Right lung (tissue), 2 donors: ENCODE measurements at regions not wholly inside any gene's neighbourhood (a gene's known extent, or its start where the extent isn't known, plus 50 kb on each side); places are given as distances from the start of the nearest gene placed in this dataset.

Experiments used
- DNase-seq, 2 donors: peaks; one replicate each; pipeline ENCODE4 v3.0.0-alpha.2; 2013

DNA sequence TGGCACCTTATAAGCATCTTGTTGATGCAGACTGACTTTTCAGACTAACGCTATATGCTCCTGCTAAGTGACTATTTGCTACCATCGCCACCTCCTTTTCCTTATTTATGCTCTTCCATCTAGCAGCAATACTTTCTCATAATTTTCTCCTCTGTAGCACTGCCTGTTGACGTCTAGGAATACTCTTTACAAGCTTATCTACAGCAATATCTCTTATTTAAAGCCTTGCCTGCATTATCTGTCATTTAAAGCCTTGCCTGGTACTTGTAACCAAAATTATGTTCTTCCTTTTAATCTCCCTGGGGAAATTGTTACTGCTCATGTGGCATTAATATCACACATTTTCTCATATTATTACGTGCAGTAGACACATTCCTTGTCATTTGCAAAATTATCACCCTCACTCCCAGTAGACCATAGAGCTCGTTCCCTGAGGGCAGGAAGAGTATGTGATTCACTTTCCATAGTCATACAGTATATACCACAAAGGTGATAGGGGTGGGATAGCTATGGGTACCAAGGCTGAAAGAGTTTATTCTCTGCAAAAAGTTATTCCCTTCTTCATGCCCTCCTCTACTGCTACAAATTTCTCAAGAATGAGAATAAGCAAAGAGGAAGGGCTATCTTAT is 359.7 kb upstream of the PCDH15 start:
- DNase-seq: no peak

DNA sequence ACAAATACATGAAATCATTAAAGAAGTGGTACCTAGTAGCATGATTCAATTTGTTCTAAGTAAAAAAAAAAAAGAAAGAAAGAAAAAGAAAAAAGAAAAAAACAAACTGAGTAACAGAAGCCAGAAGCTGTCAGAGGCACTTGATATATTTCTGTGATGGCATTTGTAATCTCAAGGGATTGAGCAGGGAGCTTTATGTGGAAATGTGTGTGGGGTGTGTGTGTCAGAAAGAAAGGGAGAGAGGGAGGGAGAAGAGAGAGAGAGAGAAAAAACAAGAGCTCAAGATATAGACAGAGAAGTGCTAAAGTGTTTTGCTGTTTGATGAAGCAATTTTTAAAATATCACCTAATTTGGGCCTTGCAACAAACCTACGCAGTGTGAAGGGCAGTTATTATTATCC is 357.6 kb upstream of the PCDH15 start:
- no peak for DNase-seq

DNA sequence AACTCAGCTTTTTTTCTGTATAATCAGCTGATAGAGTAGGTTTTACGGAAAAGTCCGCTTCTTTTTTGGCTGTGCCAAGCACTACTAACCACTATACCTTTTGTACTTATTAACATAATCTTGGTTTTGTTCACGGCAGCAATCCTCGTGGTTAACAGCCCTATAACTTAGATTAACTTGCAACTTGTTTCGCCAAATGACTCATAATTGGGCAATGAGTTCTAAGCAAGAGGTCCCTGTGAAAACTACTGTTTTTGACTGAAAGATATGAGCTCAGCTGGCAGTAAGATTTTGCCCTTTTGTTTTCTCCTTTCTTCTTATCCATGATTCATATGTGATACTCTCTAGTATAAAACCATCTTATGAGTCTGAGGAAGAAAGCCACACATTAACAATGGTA is 345.0 kb upstream of the PCDH15 start:
- no peak for DNase-seq

DNA sequence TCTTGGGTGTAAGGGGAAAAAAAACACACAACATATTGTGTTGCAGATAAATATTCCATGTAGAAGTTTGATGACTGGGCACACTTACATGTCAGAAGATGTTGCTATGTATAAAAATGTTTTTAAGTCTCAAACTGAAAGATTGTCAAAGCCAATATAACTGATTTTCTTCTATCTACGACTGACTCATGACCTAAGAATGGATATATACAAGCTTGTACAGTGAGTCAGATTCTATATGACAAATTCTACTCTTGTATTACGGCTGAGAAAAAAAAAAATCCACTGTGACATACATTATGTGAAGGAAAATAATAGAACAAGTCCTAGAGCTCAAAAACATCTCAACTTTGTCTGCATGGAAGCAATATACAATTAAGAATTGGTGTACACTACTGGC is 343.0 kb upstream of the PCDH15 start:
- no peak for DNase-seq

DNA sequence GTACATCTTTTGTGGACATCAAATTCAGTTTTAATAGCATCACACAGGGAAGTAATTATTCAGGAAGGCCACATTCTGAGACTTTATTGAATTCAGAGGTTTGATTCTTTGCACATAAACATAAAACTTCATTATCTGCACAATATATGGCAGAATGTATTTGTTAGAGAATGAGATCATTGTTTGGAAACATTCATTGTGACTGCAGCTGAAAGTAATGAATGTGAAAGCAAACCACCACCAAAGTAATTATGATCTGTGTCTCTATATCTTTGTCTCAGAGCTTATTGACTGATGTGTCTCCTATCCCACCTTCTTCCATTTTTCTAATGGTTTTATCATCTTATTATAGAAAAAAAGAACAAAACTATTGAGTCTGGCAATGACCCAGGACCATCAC is 340.9 kb upstream of the PCDH15 start:
- no peak for DNase-seq

DNA sequence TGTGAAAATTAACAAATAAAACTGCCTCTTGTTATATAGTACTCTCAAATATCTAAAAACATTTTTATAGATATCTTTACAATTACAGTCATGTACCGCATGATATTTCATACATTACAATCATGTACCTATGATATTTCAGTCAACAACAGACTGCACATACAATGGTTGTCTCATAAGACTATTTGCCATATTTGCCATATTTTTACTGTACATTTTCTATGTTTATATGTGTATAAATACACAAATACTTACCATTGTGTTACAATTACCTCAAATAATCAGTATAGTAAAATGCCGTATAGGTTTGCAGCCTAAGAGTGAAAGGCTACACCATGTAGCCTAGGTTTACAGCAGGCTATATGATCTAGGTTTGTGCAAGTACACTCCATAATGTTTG is 336.0 kb upstream of the PCDH15 start:
- no peak for DNase-seq

DNA sequence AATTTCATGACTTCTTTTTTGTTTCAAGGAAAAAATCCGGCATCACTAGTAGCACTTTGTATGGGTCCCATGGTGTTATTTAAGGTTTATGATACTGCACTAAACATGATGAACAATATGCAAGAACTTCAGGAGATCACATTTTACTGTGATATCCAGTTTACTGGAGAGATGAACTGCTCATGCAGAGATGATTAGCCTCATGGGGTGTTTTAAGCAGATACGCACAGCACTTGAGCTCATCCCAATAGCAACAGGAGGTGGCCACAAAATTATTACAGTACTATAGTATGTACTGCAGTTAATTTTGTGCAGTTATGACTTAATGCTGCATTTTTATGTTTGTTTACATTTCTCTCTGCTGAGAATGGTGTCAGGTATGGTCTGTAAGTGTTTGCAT is 303.7 kb upstream of the PCDH15 start:
- no peak for DNase-seq

DNA sequence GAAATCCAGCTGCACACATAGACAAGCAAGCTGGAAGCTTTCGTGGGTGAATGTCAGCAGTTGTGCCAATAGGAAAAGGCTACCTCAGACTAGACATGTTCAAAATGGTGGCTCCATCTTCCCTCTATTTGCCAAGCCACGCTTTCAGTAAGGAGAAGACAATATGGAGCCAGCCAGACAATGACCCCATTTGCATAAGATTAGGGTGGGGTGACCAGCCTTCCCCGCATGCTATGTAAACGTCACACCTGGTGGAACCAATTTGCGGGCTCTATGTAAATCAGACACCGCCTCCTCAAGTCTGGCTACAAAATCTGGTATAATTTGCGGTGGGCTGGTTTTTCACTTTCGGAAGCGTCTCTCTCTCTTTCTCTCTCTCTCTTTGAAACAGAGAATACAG is 297.4 kb upstream of the PCDH15 start:
- no peak for DNase-seq

DNA sequence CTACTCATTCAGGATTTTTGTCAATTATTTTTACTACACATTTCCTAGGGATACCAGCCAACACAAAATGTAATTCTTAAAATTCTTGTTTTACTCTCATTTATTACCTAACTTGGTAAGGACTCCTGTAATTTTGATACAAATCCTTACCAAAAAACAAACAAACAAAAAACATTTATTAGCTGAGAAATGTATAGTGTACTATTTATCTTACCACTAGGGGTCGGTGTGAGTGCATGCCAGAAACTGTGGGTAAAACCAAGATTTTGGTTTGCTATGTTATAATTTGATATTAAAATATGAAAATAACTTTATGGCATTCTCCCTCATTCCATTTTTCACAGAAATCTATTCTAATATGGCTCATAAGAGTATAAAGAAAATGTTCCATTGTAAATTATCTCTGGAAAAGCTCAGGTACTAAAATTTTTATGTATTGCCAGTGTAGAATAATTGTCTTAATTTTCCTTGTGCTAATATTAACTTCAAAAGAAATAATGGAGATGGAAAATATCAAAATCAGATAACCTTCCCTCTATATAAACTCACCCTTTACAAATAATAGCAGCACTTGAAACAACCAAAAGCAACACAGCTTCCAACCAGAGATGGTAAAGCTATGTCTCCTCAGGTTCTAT is 290.8 kb upstream of the PCDH15 start:
- no peak for DNase-seq

DNA sequence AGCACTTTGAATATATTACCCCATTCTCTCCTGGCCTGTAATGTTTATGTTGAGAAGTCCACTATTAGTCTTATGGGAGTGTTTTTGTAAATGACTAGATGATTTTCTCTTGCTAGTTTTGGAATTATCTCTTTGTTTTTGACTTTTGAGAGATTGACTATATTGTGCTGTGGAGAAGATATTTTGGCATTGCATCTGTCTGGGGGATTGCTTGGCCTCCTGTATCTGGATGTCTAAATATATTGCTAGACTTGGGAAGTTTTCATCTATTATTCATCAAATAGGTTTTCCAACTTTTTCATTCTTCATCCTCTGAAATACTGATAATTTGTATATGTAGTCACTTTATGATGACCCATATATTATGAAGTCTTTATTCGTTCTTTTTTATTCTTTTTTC is 277.1 kb upstream of the PCDH15 start:
- DNase-seq: no peak

DNA sequence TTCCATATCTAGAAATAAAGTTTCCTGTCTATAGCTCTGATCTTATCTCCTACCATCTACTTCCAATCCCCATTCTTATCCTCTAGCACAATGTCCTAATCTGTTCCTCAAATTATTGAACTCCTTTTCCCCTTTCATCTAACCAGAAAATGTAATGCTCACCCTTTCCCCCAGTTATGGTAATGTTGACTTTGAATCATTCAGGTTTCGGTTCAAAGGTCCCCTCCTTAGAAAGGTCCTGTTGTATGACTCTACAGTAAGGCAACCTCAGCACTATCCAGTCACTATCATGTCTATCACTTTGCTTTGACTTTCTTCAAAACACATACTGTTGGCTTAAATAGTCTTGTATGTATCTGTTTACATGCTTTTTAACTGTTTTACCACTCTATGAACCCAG is 264.2 kb upstream of the PCDH15 start:
- no peak for DNase-seq

DNA sequence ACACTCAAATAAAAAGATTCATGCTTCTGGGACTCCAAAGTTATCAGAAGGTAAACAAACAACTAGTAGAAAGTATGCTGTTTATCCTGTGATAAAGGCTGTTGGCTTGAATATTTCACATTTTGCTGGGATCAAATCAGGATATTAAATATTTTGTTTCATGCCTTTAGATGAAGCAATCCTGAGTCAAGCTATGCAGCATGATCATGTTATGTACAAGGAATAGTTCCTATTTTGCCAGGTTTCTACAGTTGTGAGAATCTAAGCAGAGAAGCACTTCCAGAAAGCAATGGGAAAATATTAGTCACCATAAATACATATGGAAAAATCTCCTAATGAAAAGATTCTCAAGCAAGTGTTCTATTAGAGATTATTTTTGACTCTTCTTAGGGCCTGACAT is 262.8 kb upstream of the PCDH15 start:
- peak in 1 of 2 donors; percentile 2 for DNase-seq

DNA sequence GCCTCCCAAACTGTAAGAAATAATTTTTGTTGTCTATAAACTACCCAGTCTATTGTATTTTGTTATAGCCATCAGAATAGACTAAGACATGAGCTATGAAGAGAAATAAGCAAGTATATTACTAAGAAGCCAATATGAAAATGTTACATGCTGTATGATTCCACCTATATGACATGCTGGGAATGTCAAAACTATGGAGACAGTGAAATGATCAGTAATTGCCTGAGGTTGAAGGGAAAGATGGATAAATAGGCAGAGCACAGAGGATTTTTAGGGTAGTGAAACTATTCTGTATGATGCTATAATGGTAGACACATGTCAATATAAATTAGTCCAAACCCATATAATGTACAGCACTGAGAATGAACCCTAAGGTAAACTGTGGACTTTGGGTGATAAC is 261.3 kb upstream of the PCDH15 start:
- DNase-seq: no peak

DNA sequence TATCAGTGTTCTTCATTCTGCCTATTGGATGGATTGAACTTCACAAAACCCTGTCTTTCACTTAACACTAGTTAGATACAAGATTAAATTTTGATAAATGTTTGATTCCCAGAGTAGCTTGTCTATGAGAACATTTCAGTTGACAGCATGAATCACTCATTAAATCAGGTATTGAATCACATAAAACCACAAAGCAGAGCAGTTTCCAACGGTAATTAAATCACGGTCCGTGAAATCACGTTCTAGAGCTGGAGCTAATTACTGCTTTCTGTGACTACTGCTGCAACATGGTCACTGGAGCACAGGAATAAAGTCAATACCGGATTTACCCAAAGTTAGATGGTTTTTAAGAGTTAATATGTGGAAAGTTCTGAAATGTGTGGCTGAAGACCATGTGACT is 257.8 kb upstream of the PCDH15 start:
- no peak for DNase-seq

DNA sequence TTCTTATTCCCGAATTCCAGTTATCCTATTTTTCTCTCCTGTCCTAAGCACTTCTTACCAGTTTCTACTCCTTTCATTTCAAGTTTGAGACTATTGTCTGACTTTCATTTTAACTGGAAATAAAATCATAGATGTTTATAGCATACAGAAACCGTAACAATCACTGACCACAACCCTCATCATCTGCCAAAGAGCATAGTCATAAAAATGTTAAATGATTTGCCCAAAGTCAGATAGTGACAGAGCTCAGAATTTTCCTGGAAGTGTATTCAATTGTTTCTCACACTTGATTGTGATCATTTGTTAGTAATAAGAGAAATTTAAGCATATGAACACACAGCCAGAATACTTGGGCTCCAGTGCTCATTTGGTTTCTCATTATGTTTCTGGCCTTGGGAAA is 250.5 kb upstream of the PCDH15 start:
- DNase-seq: no peak

DNA sequence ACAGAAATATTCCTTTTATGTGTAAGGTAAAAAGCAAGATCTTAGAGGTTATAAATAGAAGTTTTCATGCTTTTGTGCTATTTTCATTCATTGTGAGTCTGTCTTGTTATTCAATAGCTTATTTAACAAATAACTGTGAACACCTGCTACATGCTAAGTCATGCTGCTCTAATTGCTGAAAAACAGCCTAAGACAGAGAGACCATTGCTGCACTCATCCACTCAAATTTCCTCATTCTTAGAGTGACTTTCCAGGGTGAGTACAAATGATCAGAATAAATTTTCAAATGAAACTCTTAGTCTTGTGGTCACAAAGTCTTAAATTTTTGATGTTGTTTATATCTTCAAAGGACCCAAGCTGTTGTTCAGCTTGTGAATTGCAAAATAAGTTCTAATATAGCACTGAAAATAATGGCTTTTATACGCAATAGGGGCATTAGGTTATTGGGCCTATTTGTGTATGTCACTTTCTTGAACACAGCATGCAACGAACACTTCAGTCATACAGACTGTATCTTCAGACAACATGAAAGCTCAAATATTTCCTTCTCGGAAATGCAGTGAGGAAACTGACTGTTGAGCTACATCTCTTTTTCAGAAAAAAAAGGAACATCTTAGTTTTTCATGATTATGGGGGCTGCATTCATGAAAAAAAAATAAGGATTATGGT is 247.9 kb upstream of the PCDH15 start:
- no peak for DNase-seq

DNA sequence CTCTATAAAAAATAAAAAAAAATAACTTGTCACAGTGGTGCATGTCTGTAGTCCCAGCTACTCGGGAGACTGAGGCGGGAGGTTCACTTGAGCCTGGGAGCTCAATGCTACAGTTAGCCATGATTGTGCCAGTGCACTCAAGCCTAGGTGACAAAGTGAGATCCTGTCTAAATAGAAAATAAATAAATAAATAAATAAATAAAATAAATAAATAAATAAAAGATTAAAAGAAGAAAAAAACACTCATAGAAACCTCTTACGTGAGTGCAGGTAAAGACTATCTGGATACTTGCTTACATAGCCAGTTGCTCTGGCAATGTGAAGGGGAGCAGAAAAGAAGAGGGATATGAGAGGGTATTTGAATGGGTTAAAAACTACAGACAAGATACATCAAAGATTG is 242.5 kb upstream of the PCDH15 start:
- DNase-seq: no peak

DNA sequence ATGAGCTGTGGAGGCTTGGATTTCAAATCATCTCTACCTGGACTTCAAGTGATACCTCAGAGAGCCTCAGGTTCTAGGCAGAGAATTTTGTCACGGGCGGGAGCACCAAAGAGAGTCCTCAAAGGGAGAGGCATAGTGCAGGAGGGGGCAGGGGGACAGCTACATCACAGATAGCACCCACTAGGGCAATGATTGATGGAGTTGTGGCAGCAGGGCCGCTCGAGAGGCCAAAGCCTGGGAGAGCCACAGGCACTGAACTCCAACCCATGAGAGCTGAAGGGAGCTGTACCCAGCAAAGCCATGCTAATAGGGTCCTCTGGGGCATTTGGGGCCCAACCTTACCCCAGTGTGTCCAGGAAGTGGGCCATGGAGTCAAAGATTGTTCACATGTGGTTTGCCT is 232.0 kb upstream of the PCDH15 start:
- DNase-seq: no peak

DNA sequence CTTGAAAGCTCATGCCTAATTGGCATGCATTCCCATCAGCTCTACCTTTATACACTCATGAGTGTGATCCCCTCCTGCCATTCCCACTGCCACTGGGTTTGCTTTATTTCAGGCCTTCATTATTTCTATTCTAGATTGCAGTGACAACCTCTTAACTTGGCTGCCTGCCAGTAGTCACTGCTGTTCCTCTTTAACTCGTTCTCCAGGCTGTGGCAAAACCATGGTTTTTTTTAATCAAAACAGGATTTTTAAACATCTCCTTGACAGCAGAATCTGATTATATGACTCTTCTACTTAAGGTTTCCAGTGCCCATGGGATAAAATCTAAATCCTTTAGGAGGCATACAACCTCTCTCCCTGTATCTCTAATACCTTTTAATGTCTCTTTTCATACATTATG is 223.7 kb upstream of the PCDH15 start:
- no peak for DNase-seq

DNA sequence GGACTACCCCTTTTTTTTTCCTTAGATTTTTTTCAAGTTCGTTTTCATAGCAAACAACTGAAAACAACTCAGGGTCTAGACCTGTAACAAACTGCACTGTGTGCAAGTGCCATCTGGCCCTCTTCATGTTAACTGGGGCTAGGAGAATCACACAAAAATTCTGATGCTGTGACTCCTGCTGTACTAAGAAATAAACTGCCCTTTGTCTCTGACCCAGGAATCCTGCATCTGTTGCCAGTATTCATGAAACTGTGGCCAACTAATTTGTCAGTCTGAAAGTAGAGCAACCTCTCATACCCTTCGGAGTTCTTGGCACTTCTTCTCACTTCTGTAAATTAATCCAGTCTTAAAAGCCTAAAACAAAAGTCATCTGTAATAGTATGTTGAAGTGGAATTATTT is 218.4 kb upstream of the PCDH15 start:
- DNase-seq: no peak

DNA sequence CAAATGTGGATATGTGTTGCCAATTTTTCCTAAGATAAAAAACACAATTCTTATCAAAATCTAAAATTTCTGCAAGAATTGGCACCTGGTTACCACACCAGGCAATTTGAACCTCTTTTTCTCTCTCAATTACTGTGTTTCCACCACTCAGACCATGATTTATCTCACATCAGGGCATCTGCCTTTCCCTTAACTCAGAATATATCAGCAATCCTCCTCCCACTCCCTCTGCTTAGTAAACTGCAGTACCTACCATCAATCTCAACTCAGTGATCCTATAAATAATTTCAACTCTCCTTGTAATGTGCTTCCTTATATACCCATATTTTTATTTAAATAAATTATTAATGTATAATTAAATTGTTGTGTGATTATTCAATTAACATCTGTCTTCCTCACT is 212.3 kb upstream of the PCDH15 start:
- no peak for DNase-seq

DNA sequence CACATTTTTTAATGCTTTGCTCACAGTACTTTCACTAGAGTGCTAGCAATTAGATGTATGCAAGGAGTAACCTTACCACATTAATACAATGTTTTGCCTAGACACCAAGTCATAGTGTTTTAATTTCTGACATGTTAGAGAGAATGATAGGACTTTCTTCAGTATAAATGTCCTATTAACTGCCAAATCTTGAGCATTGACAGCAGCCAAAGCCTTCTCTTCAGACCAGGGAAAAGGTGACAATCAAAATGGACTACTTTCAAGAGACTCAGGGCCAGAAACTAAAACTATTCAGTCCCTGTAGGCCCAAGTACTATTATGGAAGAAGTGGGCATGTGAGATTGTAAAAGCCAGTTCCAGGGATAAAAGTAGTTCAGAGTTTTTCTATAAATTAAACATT is 201.4 kb upstream of the PCDH15 start:
- no peak for DNase-seq

DNA sequence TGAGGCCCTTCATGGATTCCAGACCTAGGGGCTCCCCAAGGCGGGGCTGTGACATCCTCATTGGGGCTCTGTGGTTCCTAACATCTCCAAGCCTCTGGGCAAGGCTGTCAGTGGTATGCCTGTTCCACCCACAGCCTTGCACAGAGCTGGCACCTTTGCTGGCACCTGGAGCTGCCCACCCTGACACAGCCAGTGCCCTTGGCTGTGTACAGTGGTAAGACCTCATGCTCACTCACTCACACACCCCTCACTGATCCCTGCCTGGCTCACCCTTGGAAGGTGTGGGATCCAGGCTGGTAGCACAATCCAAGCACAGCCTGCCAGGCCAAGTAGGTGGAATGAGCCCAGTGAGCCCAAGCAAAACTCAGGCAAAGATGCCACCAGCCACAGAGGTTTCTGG is 200.4 kb upstream of the PCDH15 start:
- no peak for DNase-seq

DNA sequence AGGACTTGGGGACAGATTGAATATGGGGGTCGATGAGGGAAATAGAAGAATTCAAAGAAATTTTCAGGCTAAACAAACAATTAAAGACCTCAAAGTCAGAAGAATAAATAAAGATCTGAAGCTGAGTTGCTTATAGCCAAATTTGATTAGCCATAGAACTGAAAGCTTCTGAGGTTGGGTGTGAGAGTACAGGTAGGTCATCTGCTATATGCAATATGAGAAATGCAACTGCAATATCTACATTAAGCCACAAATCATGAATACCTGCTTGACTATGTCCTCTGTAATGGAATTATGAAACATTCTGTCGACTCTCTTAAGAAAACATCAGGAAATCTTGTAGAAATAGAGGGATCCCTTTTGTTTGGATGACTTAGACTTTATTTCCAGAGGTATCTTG is 192.1 kb upstream of the PCDH15 start:
- DNase-seq: no peak
